OCI-LY1 (cell line): ENCODE measurements at regions not wholly inside any gene's neighbourhood (a gene's known extent, or its start where the extent isn't known, plus 50 kb on each side); places are given as distances from the start of the nearest gene placed in this dataset.

ENCODE experiments used
- H2AFZ ChIP-seq: fragments of 200-600 bp; sonication (generic), shearing (Covaris generic); 2 replicates; pipeline ENCODE4 v1.6.0; 2014; ENCODE audit warnings: antibody characterized with exemption, mild to moderate bottlenecking, low read length
- H3F3A ChIP-seq: fragments of 200-600 bp; sonication (generic), shearing (Covaris generic); 2 replicates; pipeline ENCODE4 v1.6.0; 2014; ENCODE audit warnings: mild to moderate bottlenecking, antibody characterized with exemption, low read length, moderate library complexity; ENCODE audit not compliant: insufficient read depth
- H3K27ac ChIP-seq: fragments of 200-600 bp; sonication (generic); 2 replicates; pipeline ENCODE4 v1.5.1; 2014; ENCODE audit warnings: low read length, mixed run types, mild to moderate bottlenecking, low read depth; ENCODE audit not compliant: poor library complexity, severe bottlenecking
- H3K27me3 ChIP-seq: fragments of 200-600 bp; sonication (generic); 2 replicates; pipeline ENCODE4 v1.6.0; 2014; ENCODE audit warnings: antibody characterized with exemption, mild to moderate bottlenecking, low read length, moderate library complexity; ENCODE audit not compliant: insufficient read depth
- H3K36me3 ChIP-seq: fragments of 200-600 bp; sonication (generic); 2 replicates; pipeline ENCODE4 v1.6.1; 2014; ENCODE audit warnings: mild to moderate bottlenecking, antibody characterized with exemption, low read length, moderate library complexity, mixed read lengths; ENCODE audit not compliant: insufficient read depth
- H3K4me1 ChIP-seq: fragments of 200-600 bp; sonication (generic); 2 replicates; pipeline ENCODE4 v1.5.1; 2014; ENCODE audit warnings: mild to moderate bottlenecking, low read length, moderate library complexity; ENCODE audit not compliant: insufficient read depth, severe bottlenecking
- H3K4me2 ChIP-seq: fragments of 200-600 bp; sonication (generic), shearing (Covaris generic); 2 replicates; pipeline ENCODE4 v1.6.1; 2014; ENCODE audit warnings: low read length
- H3K4me3 ChIP-seq: fragments of 200-600 bp; sonication (generic); 2 replicates; pipeline ENCODE4 v1.5.1; 2014; ENCODE audit warnings: low read length, low read depth, mild to moderate bottlenecking, mixed read lengths; ENCODE audit not compliant: poor library complexity, severe bottlenecking
- H3K79me2 ChIP-seq: fragments of 200-600 bp; shearing (Covaris generic); 2 replicates; pipeline ENCODE4 v1.6.1; 2016; ENCODE audit warnings: mixed run types, low read length, mixed read lengths; ENCODE audit not compliant: insufficient read depth
- H3K9ac ChIP-seq: fragments of 200-600 bp; sonication (generic), shearing (Covaris generic); 2 replicates; pipeline ENCODE4 v1.6.1; 2014; ENCODE audit warnings: mild to moderate bottlenecking, low read length, mixed read lengths
- H3K9me2 ChIP-seq: fragments of 200-600 bp; sonication (generic), shearing (Covaris generic); 2 replicates; pipeline ENCODE4 v1.6.1; 2014; ENCODE audit warnings: low read depth, mild to moderate bottlenecking, low read length, mixed read lengths
- H3K9me3 ChIP-seq: fragments of 200-600 bp; shearing (Covaris generic); 2 replicates; pipeline ENCODE4 v1.6.1; 2014; ENCODE audit warnings: low read length, mixed read lengths
- H4K20me1 ChIP-seq: fragments of 200-600 bp; sonication (generic), shearing (Covaris generic); 2 replicates; pipeline ENCODE4 v1.6.0; 2016; ENCODE audit warnings: mild to moderate bottlenecking, low read length; ENCODE audit not compliant: insufficient read depth
- EZH2 ChIP-seq: fragments of 200-600 bp; sonication (generic), shearing (Covaris generic); IDR thresholded peaks from 2 replicates; pipeline ENCODE4 v1.8.0; 2017; ENCODE audit warnings: borderline replicate concordance, mixed run types, mild to moderate bottlenecking, antibody characterized with exemption, low read length, moderate library complexity, mixed read lengths
- TF ChIP-seq, protein P1 (sequence below): fragments of 200-600 bp; sonication (generic), shearing (Covaris generic); IDR thresholded peaks from 2 replicates; pipeline ENCODE4 v1.5.1; 2017; ENCODE audit warnings: mild to moderate bottlenecking, antibody characterized with exemption, low read length, moderate library complexity, mixed read lengths

DNA sequence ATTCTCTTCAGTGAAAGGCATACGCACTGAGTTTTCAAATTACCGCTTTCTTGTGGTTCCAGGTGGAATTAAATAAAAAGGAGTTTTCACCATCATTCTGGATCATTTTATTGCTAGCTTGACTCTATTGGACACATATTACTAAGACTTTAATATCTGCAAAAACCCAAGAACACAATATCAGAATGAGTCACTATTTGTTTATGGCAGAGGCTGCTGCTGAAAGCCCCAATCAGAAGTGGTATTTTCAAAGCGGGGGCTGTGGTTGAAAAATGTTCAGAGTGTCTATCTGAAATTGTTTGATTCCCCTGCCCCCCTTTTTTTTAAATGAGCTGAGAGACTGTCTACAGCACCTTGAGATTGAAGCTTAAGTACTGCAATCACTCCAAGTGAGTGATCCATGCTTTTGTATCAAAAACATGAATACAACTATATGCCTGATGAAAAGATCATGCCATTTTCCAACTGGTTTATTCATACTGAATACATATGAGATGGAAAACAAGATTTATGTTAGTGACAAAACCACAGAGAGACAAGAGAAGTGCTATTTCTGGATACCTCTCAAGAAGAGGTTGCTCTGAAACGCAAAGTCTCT is 376.4 kb downstream of the HTR7 start:
- H4K20me1 ChIP-seq, result no peaks in the 10 kb centered on the region
- H3K4me1 ChIP-seq, result no peaks in the 10 kb centered on the region
- no peaks in the 10 kb centered on the region for H3K9me3 ChIP-seq
- H3K36me3 ChIP-seq, result no peaks in the 10 kb centered on the region
- no peaks in the 10 kb centered on the region for H3K9me2 ChIP-seq
- TF ChIP-seq, protein P1, sequence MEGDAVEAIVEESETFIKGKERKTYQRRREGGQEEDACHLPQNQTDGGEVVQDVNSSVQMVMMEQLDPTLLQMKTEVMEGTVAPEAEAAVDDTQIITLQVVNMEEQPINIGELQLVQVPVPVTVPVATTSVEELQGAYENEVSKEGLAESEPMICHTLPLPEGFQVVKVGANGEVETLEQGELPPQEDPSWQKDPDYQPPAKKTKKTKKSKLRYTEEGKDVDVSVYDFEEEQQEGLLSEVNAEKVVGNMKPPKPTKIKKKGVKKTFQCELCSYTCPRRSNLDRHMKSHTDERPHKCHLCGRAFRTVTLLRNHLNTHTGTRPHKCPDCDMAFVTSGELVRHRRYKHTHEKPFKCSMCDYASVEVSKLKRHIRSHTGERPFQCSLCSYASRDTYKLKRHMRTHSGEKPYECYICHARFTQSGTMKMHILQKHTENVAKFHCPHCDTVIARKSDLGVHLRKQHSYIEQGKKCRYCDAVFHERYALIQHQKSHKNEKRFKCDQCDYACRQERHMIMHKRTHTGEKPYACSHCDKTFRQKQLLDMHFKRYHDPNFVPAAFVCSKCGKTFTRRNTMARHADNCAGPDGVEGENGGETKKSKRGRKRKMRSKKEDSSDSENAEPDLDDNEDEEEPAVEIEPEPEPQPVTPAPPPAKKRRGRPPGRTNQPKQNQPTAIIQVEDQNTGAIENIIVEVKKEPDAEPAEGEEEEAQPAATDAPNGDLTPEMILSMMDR, result no peak
- TF ChIP-seq EZH2, result no peak
- no peak overlapping the region for H2AFZ ChIP-seq
- H3F3A ChIP-seq, result no peaks in the 10 kb centered on the region
- no peaks in the 10 kb centered on the region for H3K79me2 ChIP-seq
- no peak overlapping the region for H3K9ac ChIP-seq
- no peak overlapping the region for H3K4me3 ChIP-seq
- H3K27me3 ChIP-seq, result no peaks in the 10 kb centered on the region
- no peak overlapping the region for H3K4me2 ChIP-seq
- no peak overlapping the region for H3K27ac ChIP-seq

DNA sequence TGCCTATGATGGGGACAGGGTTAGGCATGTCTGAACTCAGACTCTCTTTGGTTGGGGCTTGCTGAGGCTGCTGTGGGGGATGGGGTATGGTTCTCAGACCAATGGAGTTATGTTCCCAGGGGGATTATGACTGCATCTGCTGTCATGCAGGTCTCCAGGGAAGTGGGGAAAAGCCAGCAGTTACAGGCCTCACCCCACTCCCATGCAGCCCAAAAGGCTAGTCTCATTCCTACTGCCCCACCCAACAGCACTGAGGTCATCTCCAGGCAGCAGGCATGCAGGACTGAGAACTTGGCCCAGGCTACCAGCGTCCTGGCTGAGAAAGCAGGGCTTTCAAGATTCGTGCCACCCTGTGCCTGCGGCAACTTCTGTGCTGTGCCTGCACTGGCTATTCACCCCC is 373.3 kb downstream of the HTR7 start:
- Histone ChIP-seq H3K36me3 (no peaks in the 10 kb centered on the region), H4K20me1 (no peaks in the 10 kb centered on the region), H3K27ac (no peak overlapping the region), H2AFZ (no peak overlapping the region), H3K9ac (no peak overlapping the region), H3K9me2 (no peaks in the 10 kb centered on the region), H3K4me3 (no peak overlapping the region), H3K9me3 (no peaks in the 10 kb centered on the region), H3K4me1 (no peaks in the 10 kb centered on the region), H3F3A (no peaks in the 10 kb centered on the region), H3K4me2 (no peak overlapping the region), H3K27me3 (no peaks in the 10 kb centered on the region), H3K79me2 (no peaks in the 10 kb centered on the region)
- TF ChIP-seq, protein P1, result no peak
- no peak for TF ChIP-seq EZH2

DNA sequence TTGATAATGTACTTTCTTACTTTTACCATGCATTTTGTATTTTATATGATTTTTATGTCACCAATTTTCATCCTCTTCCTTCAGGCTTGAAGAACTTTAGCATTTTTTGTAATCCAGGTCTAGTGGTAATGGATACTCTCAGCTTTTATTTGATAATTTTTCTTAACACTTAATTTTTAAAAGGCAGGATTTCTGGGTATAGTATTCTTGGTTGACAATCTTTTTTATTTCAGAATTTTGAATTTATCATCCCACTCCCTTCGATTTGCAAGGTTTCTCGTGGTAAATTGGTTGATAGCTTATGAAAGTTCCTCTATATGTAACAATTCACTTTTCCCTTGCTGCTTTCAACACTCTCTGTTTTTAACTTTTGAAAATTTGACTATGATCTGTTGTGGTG is 363.7 kb downstream of the HTR7 start:
- no peaks in the 10 kb centered on the region for H3K9me3 ChIP-seq
- H3K36me3 ChIP-seq, result no peaks in the 10 kb centered on the region
- H3K79me2 ChIP-seq, result no peaks in the 10 kb centered on the region
- no peaks in the 10 kb centered on the region for H3F3A ChIP-seq
- H3K4me1 ChIP-seq, result no peaks in the 10 kb centered on the region
- no peaks in the 10 kb centered on the region for H3K9me2 ChIP-seq
- no peak overlapping the region for H3K4me3 ChIP-seq
- H3K27me3 ChIP-seq, result no peaks in the 10 kb centered on the region
- H3K4me2 ChIP-seq, result no peak overlapping the region
- no peaks in the 10 kb centered on the region for H4K20me1 ChIP-seq
- TF ChIP-seq EZH2, result no peak
- TF ChIP-seq, protein P1, result no peak
- H3K9ac ChIP-seq, result no peak overlapping the region
- H3K27ac ChIP-seq, result no peak overlapping the region
- H2AFZ ChIP-seq, result no peak overlapping the region
